Immature natural killer cell (primary cell): ENCODE measurements at regions not wholly inside any gene's neighbourhood (a gene's known extent, or its start where the extent isn't known, plus 50 kb on each side); places are given as distances from the start of the nearest gene placed in this dataset.
A peak's percentile ranks its signal among the peaks of the same experiment; 100 is the strongest.
"Not testable (repeated sequence)": the region's sequence is repeated elsewhere in the genome, so short reads cannot be mapped to it uniquely, and the experiment has no call there.

Source experiments
- DNase-seq, 3 donors: peaks; one replicate each; pipeline ENCODE4 v3.0.0; 2022; ENCODE audit warnings: mixed read lengths in 1 of 3
- H3K27ac Mint-ChIP-seq, 6 donors: one replicate each; pipeline ENCODE4 v1.8.0; 2020; ENCODE audit warnings: mixed read lengths in 6 of 6, mild to moderate bottlenecking in 5 of 6, inconsistent platforms in 4 of 6, moderate library complexity in 3 of 6
- H3K27me3 Mint-ChIP-seq, 3 donors: one replicate each; pipeline ENCODE4 v1.8.0; 2020 to 2021; ENCODE audit warnings: low read depth in 3 of 3, mild to moderate bottlenecking in 3 of 3, mixed read lengths in 3 of 3, moderate library complexity in 3 of 3, inconsistent platforms in 1 of 3
- H3K36me3 Mint-ChIP-seq, 3 donors: one replicate each; pipeline ENCODE4 v1.8.0; 2020; ENCODE audit warnings: mixed read lengths in 3 of 3, inconsistent platforms in 2 of 3, mild to moderate bottlenecking in 2 of 3
- H3K4me1 Mint-ChIP-seq, 2 donors: one replicate each; pipeline ENCODE4 v1.8.0; 2020; ENCODE audit warnings: inconsistent platforms in 2 of 2, mild to moderate bottlenecking in 2 of 2, mixed read lengths in 2 of 2, moderate library complexity in 1 of 2
- H3K4me3 Mint-ChIP-seq, 5 donors: one replicate each; pipeline ENCODE4 v1.8.0; 2020; ENCODE audit warnings: mild to moderate bottlenecking in 5 of 5, mixed read lengths in 5 of 5, inconsistent platforms in 3 of 5, moderate library complexity in 3 of 5
- H3K9me3 Mint-ChIP-seq, 6 donors: one replicate each; pipeline ENCODE4 v1.8.0; 2020; ENCODE audit warnings: mild to moderate bottlenecking in 6 of 6, mixed read lengths in 6 of 6, inconsistent platforms in 4 of 6, moderate library complexity in 3 of 6

DNA sequence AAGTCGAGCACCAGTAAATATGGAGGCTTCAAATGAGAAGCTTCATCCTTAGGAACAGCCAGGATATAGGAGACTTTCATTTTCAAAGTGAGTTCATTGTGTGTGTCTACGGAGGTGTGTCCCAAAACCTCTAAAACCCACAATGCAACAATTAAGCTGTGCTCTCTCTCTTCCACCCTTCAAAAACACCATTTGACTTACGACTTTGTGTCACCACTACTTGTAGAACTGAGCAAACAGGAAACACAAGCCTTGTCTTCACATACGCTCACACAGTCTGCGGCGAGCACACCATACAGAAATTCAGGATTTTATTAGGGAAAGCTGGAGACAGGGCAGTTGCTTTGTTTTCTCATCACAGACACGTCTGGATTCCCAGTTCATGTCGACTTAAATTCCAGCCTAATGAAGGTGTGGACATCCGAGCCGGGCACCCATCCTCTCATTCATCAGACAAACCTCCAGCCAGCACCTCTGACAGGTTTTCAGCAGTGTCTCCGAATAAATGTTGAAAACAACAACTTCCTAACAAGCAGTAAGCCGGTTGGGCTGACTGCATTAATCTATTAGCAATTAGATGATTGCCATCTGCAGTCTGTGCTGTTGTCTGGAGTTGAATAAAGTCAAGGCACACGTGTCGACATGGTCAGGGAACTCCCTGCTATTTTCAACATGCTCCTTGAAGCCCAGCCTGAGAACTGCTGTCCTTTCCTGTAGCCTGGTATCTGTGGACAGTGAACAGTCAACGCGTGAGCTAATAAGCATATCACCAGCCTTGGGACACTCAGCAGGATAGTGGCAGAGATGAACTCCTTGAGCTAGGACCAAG is 1411.1 kb downstream of the BRD1 start:
- no peak overlapping the region for H3K27ac Mint-ChIP-seq
- H3K4me3 Mint-ChIP-seq = no peak overlapping the region
- H3K36me3 Mint-ChIP-seq = no peaks in the 10 kb centered on the region
- no peaks in the 10 kb centered on the region for H3K9me3 Mint-ChIP-seq
- H3K27me3 Mint-ChIP-seq = peaks cover 4 to 6% (median 6%) of the 10 kb centered on the region in 3 donors
- H3K4me1 Mint-ChIP-seq = no peaks in the 10 kb centered on the region
- DNase-seq = no peak

DNA sequence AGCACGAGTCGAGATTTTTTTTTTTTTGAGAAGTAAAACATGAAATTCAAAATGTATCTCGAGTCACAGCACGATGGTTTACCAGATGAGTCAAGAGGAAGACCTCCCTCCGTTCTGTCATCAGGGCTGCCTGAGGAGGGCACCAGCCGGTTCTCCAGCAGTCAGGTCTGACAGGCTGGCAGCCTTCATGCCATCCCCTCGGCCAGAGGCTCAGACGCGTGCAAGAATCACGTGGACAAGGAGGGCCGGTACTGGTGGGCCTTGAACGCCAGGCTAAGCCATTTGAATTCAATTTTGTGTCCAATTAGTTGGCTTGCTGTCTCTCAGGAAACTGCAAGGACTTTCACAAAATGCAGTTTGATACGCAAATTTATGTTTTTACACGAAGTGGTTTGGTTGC is 1412.2 kb downstream of the BRD1 start:
- Mint-ChIP-seq H3K27ac (no peak overlapping the region), H3K9me3 (no peaks in the 10 kb centered on the region), H3K27me3 (peaks cover 4 to 11% (median 8%) of the 10 kb centered on the region in 3 donors), H3K4me1 (no peaks in the 10 kb centered on the region), H3K36me3 (no peaks in the 10 kb centered on the region), H3K4me3 (no peak overlapping the region)
- no peak for DNase-seq

DNA sequence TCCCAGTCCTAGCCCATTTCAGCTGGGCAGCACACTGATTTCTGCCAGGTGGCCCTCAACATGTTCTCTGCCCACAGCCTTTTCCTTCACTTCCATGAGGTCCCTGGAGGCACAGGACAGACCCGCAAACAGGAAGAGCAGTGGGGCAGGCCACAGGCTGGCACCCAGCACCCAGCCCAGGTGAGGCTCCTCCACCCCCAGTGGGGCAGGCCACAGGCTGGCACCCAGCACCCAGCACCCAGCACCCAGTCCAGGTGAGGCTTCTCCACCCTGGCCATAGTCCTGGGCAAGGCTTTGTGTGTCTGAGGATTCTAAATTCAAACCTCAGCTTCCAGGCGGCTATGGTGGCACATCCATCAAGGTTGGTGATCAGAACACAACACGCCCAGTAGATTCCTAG is 1413.0 kb downstream of the BRD1 start:
- no peak overlapping the region for H3K27ac Mint-ChIP-seq
- H3K4me3 Mint-ChIP-seq = no peak overlapping the region
- DNase-seq = no peak
- no peaks in the 10 kb centered on the region for H3K4me1 Mint-ChIP-seq
- H3K9me3 Mint-ChIP-seq = no peaks in the 10 kb centered on the region
- H3K27me3 Mint-ChIP-seq = peaks cover 2 to 11% (median 4%) of the 10 kb centered on the region in 3 donors
- H3K36me3 Mint-ChIP-seq = no peaks in the 10 kb centered on the region

DNA sequence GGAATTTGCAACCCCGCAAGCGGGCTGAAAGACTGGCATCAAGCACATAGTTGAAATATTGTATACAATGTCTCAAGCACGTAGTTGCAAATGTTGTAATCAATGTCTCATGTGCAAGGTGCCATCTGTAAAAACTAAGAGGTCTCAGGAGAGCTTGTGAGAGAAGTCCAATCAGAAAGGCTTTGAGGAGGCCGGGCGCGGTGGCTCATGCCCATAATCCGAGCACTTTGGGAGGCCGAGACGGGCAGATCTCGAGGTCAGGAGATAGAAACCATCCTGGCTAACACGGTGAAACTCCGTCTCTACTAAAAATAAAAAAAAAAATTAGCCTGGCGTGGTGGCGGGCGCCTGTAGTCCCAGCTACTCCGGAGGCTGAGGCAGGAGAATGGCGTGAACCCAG is 1414.7 kb downstream of the BRD1 start:
- H3K9me3 Mint-ChIP-seq, H3K27me3 Mint-ChIP-seq, DNase-seq, H3K4me3 Mint-ChIP-seq, H3K36me3 Mint-ChIP-seq, H3K4me1 Mint-ChIP-seq, H3K27ac Mint-ChIP-seq: not testable (repeated sequence)

DNA sequence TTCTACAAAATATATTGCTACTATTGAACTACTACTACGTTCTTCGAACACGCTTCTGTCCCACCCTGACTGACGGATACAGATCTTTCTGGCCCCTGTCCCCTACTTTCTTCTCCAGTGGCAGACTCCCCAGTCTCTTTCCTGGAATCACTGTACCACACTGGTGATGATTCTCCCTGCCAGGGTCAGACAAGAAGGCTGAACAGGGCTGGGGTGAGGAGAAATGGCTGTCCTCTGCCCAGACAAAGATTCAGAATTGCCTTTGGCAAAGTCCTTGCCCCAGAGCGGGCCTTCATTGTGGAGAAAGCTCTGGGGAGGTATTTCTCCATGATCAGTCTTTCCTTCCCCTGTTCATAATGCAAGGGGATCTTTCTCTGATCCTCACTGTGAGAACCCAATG is 1417.1 kb downstream of the BRD1 start:
- Mint-ChIP-seq H3K36me3 (no peaks in the 10 kb centered on the region), H3K27me3 (peaks cover 0 to 6% (median 4%) of the 10 kb centered on the region in 3 donors), H3K9me3 (peaks cover 0 to 2% (median 0%) of the 10 kb centered on the region in 6 donors), H3K4me3 (no peak overlapping the region), H3K27ac (no peak overlapping the region), H3K4me1 (no peaks in the 10 kb centered on the region)
- DNase-seq = no peak

DNA sequence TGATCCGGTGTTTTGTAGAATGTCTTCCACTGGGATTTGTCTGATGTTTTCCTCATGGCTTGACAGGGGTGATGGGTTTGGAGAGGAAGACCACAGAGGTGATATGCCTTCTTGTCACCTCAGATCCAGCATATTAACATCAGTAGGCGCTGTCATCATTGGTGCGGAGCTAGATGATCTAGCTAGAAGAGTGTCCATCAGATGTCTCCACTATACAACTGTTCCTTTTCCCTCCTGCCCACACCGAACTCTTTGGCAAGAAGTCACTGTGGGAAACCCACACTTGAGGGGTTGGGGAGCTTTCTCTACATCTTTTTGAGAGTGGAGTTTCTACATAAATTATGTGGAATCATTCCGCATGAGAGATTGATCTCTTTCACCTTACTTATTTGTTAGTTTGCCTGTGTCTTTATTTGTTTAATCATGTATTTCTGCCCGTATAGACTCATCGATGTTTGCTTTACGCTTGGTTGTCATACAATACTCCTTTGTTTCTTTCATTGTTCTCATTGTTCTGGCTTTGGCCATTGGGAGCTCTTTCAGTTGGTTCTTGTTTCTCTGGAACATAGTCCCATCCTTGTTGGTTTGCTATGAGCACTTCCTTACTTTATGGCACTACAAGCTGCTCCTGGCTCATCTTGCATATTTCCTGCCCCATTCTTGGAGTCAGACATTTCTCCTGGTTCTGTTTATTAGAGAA is 1420.3 kb downstream of the BRD1 start:
- no peak overlapping the region for H3K4me3 Mint-ChIP-seq
- no peak overlapping the region for H3K27ac Mint-ChIP-seq
- no peaks in the 10 kb centered on the region for H3K36me3 Mint-ChIP-seq
- H3K4me1 Mint-ChIP-seq = no peaks in the 10 kb centered on the region
- H3K9me3 Mint-ChIP-seq = peaks cover 0 to 2% (median 0%) of the 10 kb centered on the region in 6 donors
- peaks cover 0 to 5% (median 4%) of the 10 kb centered on the region in 3 donors for H3K27me3 Mint-ChIP-seq
- DNase-seq = no peak

DNA sequence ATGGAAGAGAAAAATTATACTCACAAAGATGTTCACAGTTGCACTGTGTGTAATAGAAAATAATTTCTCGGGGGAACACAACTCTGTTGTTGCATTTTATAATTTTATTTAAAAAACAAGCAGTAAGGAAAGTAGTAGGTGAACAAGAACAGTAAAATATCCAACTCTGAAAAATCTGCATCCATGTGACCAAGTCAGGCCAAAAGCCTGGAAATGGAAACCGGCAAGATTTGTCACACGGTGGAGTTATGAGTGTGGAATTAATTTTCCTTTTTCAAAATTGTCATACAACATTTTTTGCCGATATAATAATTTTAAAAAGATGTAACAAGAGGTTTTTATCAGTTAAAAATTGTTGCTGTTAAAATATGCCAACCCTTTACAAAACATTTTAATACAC is 1421.5 kb downstream of the BRD1 start:
- peaks cover 2 to 6% (median 4%) of the 10 kb centered on the region in 3 donors for H3K27me3 Mint-ChIP-seq
- no peaks in the 10 kb centered on the region for H3K36me3 Mint-ChIP-seq
- no peak for DNase-seq
- H3K4me1 Mint-ChIP-seq = no peaks in the 10 kb centered on the region
- H3K4me3 Mint-ChIP-seq = no peak overlapping the region
- peaks cover 0 to 2% (median 0%) of the 10 kb centered on the region in 6 donors for H3K9me3 Mint-ChIP-seq
- H3K27ac Mint-ChIP-seq = no peak overlapping the region

DNA sequence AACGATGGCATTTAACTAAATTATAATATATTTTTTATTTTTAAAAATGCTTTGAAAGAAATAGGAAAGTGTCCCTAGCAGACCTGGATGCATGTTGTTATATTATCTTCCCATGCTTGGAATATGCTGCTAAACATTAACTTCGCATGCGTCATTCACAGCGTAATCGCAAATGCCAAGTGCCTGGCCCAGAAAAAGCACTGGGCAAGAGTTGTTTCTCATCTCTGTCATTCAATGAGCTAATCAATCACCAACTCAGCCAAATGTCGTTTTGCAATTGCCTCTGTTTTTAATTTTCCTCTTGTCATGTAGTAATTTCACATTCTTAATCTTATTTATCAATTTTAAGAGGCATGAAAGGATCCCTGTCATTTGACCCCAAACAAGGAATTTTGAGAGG is 1421.9 kb downstream of the BRD1 start:
- Mint-ChIP-seq H3K27ac (no peak overlapping the region), H3K4me1 (no peaks in the 10 kb centered on the region), H3K27me3 (peaks cover 0 to 4% (median 3%) of the 10 kb centered on the region in 3 donors), H3K36me3 (no peaks in the 10 kb centered on the region), H3K4me3 (no peak overlapping the region), H3K9me3 (peaks cover 0 to 2% (median 0%) of the 10 kb centered on the region in 6 donors)
- DNase-seq = no peak

DNA sequence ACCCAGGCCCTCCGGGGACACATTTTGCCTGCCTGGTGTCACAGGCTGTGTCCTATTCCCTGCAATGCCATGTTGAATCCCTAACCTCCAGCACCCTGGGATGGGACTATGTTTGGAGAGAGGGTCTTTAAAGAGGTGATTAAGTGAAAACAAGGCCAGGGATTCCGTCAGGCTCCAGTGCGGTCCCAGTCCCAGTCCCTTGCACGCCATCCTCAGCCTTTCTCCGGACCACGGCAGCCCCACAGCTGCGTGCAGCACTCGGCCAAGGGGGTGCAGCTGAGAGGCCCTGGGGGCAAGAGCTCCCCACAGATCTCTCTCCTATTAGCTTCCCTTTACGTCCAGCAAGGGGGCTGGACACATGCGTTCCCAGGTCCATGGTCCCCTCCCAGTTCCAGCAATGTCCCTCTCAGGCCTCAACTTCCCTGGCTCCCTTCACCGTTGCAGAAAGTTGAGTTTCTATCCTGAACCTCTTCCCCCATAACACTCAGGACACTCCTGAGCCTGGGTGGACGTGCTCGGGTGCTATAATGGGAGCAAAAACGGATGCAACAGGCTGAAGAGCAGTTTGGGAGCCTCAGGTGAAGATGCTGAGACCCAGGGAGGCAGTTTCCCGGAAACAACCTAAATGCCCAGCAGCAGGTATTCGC is 1422.7 kb downstream of the BRD1 start:
- Mint-ChIP-seq H3K9me3 (peaks cover 0 to 2% (median 0%) of the 10 kb centered on the region in 6 donors), H3K27me3 (peaks cover 0 to 4% (median 3%) of the 10 kb centered on the region in 3 donors), H3K4me1 (no peaks in the 10 kb centered on the region), H3K4me3 (no peak overlapping the region), H3K27ac (no peak overlapping the region), H3K36me3 (no peaks in the 10 kb centered on the region)
- DNase-seq = no peak

DNA sequence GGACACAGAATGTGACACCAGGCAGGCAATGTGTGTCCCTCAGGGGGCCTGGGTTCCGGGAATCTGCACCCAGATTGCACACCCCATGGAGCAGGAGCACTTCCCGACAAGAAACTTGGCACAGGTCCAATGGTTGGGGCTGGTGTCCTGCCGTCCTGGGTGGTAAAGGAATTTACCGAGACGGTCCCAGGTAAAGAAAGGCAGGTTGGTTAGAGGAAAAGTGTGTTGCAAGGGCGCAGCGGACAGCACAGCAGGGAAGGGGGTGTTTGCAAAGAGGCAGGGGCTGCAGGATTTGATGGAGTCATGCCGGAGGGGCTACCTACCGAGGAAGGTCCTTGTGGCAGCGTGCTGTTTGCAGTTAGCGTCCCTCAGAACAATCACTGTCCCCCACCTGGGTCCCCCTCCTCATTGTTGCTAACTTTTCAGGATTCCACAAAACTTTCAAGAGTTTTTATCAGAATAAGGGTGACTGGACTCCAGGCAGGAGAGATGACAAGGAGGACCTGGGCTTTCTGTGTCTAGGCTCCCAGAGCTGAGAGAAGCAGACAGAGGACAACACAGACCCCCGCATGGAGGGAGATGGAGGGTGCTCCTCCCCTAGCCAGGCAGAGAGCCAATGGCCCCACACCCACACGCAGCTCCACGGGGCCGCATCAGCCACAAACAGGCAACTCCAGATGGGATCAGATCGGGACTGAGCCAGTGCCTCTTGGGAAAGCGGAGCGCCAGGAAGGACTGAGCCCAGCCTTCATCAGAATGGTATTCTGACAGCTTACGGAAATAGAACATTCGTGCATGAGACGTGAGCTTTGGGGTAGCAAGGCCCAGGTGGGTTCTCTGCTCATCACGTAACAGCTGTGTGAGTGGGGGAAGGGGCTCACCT is 1423.9 kb downstream of the BRD1 start:
- Mint-ChIP-seq H3K36me3 (no peaks in the 10 kb centered on the region), H3K9me3 (peaks cover 0 to 2% (median 0%) of the 10 kb centered on the region in 6 donors), H3K27ac (peak overlapping the region in 1 of 6 donors; percentile 9), H3K27me3 (peaks cover 0 to 8% (median 4%) of the 10 kb centered on the region in 3 donors), H3K4me3 (no peak overlapping the region), H3K4me1 (no peaks in the 10 kb centered on the region)
- DNase-seq = no peak

DNA sequence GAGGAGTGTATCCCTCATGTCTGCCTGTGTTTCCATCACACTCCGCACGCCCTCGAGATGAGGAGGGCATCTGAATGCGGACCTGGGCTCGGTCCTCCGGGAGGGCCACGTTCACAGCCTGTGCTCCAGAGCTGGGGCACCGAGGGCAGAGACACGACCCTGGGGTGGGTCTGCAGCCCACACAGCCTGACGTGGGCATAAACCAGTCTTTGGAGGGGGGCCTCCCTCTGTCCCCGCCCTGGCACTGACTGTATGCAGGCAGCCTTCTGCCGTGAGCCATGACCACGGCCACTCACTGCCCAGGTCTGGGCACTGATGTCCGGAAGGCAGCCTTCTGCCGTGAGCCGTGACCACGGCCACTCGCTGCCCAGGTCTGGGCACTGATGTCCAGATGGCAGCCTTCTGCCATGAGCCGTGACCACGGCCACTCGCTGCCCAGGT is 1425.1 kb downstream of the BRD1 start:
- no peaks in the 10 kb centered on the region for H3K36me3 Mint-ChIP-seq
- peaks cover 0 to 2% (median 0%) of the 10 kb centered on the region in 6 donors for H3K9me3 Mint-ChIP-seq
- no peak overlapping the region for H3K4me3 Mint-ChIP-seq
- H3K27me3 Mint-ChIP-seq = peaks cover 0 to 13% (median 4%) of the 10 kb centered on the region in 3 donors
- no peak for DNase-seq
- no peaks in the 10 kb centered on the region for H3K4me1 Mint-ChIP-seq
- no peak overlapping the region for H3K27ac Mint-ChIP-seq

DNA sequence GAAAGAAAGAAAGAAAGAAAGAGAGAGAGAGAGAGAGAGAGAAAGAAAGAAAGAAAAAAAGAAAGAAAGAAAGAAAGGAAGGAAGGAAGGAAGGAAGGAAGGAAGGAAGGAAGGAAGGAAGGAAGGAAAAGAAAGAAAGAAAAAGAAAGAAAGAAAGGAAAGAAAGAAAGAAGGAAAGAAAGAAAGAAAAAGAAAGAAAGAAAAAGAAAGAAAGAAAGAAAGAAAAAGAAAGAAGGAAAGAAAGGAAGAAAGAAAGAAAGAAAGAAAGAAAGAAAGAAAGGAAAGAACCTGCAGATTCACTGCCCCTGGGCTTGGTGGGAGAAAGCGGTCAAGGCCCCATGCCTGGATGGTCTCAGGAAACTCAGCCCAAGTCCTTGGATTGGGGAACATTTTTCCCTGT is 1426.2 kb downstream of the BRD1 start:
- not testable (repeated sequence) for H3K9me3 Mint-ChIP-seq, H3K36me3 Mint-ChIP-seq, H3K27ac Mint-ChIP-seq, H3K4me3 Mint-ChIP-seq, H3K4me1 Mint-ChIP-seq, DNase-seq
- peaks cover 0 to 13% (median 4%) of the 10 kb centered on the region in 3 donors for H3K27me3 Mint-ChIP-seq

DNA sequence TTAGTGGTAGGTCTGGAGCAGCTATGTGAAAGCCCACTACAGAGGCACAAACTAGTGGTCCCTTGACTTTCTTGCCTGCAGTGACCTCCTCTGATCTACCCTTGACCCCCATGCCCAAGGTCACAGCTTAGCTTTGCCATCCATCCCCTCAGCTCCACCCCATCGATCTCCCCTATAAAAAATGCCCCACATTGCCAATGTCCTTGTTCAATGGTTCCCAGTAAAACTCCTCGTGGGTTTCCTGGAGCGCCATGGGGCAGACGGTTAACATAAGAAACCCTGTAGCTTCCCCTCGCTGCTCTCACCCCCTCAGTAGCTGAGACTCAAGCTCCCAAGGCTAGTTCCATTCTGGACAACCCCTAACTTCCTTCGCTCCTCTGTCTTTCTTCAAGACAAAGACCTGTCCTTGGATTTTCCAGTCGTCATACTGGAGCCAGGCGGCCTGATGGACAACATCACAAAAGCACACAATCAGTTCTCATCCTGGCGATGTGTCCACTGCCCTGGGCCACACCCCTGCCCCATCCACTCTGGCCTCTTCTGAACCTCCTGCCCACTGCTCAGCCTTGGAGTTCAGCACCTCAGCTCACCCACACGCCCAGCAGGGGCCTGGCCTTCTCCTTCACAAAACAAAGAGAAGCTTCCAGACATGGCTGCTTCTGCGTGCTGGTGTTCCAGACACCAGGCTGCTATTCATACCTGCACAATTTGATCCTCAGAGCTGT is 1429.3 kb downstream of the BRD1 start:
- Mint-ChIP-seq H3K4me3 (no peak overlapping the region), H3K36me3 (no peaks in the 10 kb centered on the region), H3K9me3 (no peaks in the 10 kb centered on the region), H3K27me3 (peaks cover 0 to 13% (median 4%) of the 10 kb centered on the region in 3 donors), H3K27ac (no peak overlapping the region), H3K4me1 (no peaks in the 10 kb centered on the region)
- DNase-seq = no peak
